SH-SY5Y (cell line): ENCODE measurements at regions not wholly inside any gene's neighbourhood (a gene's known extent, or its start where the extent isn't known, plus 50 kb on each side); places are given as distances from the start of the nearest gene placed in this dataset.

Source experiments
- GATA2 ChIP-seq: IDR thresholded peaks from 2 replicates; pipeline ENCODE4 v1.6.1; 2011; ENCODE audit warnings: mild to moderate bottlenecking, low read depth, low read length
- GATA3 ChIP-seq: IDR thresholded peaks from 2 replicates; pipeline ENCODE4 v1.6.1; 2011; ENCODE audit warnings: low read depth, mild to moderate bottlenecking, low read length, moderate library complexity

DNA sequence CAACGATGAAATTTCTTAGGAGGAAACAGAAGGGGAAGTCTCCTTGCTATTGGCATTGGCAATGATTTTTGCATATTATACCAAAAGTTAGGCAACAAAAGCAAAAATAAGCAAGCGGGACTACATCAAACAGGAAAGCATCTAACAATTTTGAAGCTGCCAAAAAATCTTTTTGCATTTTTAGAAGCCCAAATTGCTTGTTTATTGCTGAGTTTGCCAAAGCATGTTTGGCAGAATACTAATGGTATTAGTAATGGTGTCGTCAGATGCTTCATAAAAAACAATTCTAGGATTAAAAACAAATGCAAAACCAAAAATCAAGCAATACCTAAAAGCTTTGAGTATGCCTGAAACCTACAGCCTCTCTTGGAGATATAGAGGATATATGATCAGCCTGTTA, 80.0 kb downstream of the GALR1 start:
- TF ChIP-seq GATA3: no peak
- TF ChIP-seq GATA2: no peak

DNA sequence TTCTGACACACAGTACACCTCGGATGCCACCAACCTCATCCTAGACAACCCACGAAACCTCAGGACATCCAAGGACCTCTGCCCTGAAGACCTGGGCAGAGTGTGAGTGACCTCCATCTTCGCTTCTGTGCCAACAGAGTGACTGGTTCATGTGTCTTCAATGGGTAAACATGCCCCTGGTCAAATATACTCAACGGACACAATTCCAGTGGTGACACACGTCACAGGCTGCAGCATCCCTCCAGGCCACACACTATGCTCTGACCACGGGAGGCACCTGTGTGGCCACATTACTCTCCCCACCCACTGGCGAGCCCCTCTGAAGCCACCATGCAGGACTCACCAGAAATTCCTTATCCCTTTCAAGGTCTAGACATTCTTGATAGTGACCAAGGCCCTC, 85.2 kb downstream of the GALR1 start:
- TF ChIP-seq GATA2 (no peak), GATA3 (no peak)

DNA sequence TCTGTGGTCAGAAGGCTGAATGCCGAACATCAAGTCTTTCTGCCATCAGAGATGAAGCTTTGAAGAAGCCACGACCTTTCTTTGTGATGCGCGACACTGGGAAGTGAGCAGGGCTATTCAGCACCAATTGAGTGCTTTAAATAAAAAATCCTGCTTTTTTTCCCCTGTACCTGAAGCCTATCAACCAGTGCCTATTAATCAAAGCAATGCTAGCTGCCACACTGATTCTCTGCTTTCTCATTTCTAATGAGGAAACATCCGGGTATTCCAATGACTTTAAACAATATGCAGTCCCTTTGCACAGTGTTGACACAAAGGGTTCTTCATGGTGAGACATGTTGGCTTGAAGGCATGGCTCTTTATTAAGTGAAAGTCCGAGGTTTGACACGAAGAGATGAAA, 88.0 kb downstream of the GALR1 start:
- TF ChIP-seq GATA2: no peak
- no peak for TF ChIP-seq GATA3

GRCh38 chr18:77339093-77339492, 89.4 kb downstream of the GALR1 start:
- TF ChIP-seq GATA2 (no peak), GATA3 (no peak)

DNA sequence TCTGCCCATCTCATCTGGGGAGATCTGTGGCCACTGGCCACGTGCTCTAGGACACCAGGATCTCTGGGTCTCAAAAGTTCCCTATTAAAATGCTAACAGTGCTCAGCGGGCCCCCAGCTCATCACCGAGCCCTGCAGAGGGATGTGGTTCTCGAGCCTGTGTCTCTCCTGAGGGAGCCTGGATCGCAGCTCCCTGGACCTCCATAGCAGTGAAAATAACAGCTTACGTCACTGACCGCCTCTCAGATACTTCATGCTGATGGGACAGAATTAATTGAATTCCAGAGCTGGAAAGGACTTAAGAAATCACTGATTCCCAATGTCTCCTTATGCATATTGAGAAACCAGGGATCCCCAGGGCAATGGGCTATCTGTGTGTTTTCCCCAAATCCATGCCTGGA, 90.0 kb downstream of the GALR1 start:
- TF ChIP-seq GATA3 (no peak), GATA2 (no peak)

- TF ChIP-seq GATA2 (no peak), GATA3 (no peak)
Measured at GRCh38 chr18:77340815-77341214, 91.2 kb downstream of the GALR1 start.

DNA sequence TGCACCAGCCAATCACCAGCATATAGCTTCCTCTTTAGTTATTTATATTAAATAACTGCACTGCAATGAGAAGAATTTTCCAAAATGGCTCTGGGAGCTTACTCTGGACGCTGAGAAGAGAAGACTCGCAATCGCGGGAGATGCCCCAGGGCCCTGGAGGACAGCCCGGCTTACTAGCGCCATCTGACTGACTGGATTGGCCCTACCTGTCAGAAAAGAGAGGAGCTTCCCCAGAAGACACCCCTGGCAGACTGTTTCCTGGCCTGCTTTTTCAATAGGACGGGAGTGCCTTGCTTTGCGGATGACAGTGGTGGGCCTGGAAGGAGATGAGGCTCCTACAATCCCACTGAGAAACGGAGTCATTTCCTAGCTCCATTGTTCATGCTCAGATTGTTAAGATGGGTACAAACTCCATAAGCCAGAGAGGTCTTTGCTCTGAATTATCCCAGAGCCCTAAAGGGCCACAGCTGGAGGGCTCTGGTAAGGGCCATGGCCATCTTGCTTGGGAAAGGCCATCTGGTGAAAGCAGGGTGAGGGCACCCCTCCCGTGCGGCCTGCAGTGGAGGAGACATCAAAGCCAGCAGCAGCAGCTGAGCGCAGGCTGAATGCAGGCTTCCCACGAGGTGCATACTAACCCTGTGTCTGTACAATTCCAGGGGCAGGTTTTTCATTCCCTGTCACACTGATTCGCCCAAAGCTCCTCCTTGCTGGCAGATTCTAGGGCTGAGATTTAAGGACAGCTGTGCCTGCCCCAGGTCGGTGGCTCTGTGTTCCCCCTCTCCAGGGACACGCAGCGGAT, 92.1 kb downstream of the GALR1 start:
- TF ChIP-seq GATA2 (no peak), GATA3 (no peak)

DNA sequence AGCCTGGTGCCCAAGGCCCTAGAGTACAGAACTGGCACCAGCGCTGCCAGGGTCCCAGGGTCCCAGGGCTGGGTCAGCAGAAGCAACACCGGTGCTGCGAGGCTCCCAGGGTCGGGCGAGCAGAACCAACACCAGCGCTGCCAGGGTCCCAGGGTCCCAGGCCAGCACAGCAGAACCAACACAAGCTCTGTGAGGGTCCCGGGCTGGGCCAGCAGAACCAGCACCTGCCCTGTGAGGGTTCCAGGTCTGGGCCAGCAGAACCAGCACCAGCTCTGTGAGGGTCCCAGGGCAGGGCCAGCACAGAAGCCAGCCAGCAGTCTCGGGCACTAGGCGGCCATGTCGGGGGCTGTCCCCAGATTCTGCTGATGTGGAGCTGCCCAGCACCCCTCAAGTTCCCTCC, 93.1 kb downstream of the GALR1 start:
- TF ChIP-seq GATA3: no peak
- no peak for TF ChIP-seq GATA2

- TF ChIP-seq GATA3: no peak
- TF ChIP-seq GATA2: no peak
Measured at GRCh38 chr18:77343846-77344510, 94.3 kb downstream of the GALR1 start.

- TF ChIP-seq GATA3 (no peak), GATA2 (no peak)
Measured at GRCh38 chr18:77344786-77345500, 95.3 kb downstream of the GALR1 start.

- TF ChIP-seq GATA3 (no peak), GATA2 (no peak)
Measured at GRCh38 chr18:77346208-77346810, 96.7 kb downstream of the GALR1 start.

GRCh38 chr18:77359561-77360314, 110.1 kb downstream of the GALR1 start:
- TF ChIP-seq GATA3 (no peak), GATA2 (no peak)

GRCh38 chr18:77360315-77361190, 110.9 kb downstream of the GALR1 start:
- TF ChIP-seq GATA3 (no peak), GATA2 (no peak)

- TF ChIP-seq GATA2 (no peak), GATA3 (no peak)
Measured at GRCh38 chr18:77361382-77361781, 111.7 kb downstream of the GALR1 start.
